ENCODE measurements at regions not wholly inside any gene's neighbourhood (a gene's known extent, or its start where the extent isn't known, plus 50 kb on each side); places are given as distances from the start of the nearest gene placed in this dataset.

DNA sequence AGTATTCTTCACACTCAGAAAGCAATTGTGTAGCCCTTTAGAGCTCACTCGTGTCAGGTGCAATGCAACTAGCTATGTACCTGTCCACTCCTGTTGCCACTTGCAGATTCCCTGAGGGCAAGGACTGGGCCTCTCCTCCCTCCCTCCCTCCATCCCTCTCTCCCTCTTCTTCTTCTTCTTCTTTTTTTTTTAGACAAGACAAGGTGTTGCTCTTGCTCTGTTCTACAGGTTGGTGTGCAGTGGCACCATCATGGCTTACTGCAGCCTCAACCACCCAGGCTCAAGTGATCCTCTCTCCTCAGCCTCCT lies 119.7 kb downstream of the ACKR3 start:
- DNase-seq: no peak
- intact Hi-C loops (cut with DNase I): no loop called here
- Histone ChIP-seq H3K27me3 (no peaks in the 10 kb centered on the region), H3K4me3 (no peak overlapping the region), H3K4me1 (no peaks in the 10 kb centered on the region), H3K9ac (ENCODE audit: low read depth in 2 of 2, low read length in 2 of 2) (no peak overlapping the region), H3K27ac (no peak overlapping the region), H3K9me3 (no peaks in the 10 kb centered on the region), H3K36me3 (no peaks in the 10 kb centered on the region)
- TF ChIP-seq, protein P1, sequence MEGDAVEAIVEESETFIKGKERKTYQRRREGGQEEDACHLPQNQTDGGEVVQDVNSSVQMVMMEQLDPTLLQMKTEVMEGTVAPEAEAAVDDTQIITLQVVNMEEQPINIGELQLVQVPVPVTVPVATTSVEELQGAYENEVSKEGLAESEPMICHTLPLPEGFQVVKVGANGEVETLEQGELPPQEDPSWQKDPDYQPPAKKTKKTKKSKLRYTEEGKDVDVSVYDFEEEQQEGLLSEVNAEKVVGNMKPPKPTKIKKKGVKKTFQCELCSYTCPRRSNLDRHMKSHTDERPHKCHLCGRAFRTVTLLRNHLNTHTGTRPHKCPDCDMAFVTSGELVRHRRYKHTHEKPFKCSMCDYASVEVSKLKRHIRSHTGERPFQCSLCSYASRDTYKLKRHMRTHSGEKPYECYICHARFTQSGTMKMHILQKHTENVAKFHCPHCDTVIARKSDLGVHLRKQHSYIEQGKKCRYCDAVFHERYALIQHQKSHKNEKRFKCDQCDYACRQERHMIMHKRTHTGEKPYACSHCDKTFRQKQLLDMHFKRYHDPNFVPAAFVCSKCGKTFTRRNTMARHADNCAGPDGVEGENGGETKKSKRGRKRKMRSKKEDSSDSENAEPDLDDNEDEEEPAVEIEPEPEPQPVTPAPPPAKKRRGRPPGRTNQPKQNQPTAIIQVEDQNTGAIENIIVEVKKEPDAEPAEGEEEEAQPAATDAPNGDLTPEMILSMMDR (IDR thresholded peaks at IDR 0.05): no peak

DNA sequence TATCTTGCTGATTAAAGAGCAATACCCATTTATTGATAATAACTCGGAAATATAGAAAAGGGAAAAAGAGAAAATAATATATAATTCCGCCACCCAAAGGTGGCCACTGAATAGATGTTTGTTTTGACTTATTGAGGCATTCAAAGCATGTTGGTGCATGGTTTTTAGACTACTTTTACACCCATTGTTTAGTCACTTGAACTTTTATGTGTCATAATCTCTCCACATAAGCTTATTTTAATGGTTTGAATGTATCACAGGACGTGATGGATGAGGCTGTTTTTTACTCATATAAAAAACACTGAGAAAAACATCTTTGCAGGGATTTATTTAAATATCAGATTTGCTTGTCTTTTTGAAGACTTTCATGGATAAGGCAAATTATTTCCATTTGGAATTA lies 120.4 kb downstream of the ACKR3 start:
- no peaks in the 10 kb centered on the region for H3K36me3 ChIP-seq
- no peak overlapping the region for H3K9ac ChIP-seq (ENCODE audit: low read depth in 2 of 2, low read length in 2 of 2)
- no peak overlapping the region for H3K4me3 ChIP-seq
- no peaks in the 10 kb centered on the region for H3K27me3 ChIP-seq
- H3K9me3 ChIP-seq: no peaks in the 10 kb centered on the region
- H3K4me1 ChIP-seq: no peaks in the 10 kb centered on the region
- intact Hi-C loops (cut with DNase I): no loop called here
- H3K27ac ChIP-seq: no peak overlapping the region
- DNase-seq: no peak
- TF ChIP-seq, protein P1 (IDR thresholded peaks at IDR 0.05): no peak

DNA sequence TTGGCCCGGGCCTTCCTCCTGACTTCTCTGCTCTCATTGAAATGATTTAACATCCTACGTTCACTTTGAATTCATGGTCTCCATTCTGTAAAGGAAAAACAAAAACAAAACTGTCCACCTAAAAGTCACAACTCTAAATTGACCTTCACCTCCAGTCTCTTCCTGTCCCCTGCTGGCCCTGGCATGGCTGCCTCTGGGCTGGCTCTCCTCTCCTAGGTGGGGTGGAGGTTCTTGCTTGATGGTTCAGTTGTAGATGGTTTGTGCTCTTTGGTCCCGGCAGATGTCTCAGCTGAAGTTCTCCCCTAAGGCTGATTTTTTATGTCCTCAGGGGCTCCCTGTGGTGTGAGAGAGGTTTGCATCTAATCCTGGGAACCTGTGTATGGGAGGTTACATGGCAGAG lies 121.1 kb downstream of the ACKR3 start:
- H3K27me3 ChIP-seq: no peaks in the 10 kb centered on the region
- H3K27ac ChIP-seq: no peak overlapping the region
- H3K4me3 ChIP-seq: no peak overlapping the region
- H3K9ac ChIP-seq (ENCODE audit: low read depth in 2 of 2, low read length in 2 of 2): no peak overlapping the region
- no peaks in the 10 kb centered on the region for H3K9me3 ChIP-seq
- no peaks in the 10 kb centered on the region for H3K36me3 ChIP-seq
- no peaks in the 10 kb centered on the region for H3K4me1 ChIP-seq
- DNase-seq: no peak
- intact Hi-C loops (cut with DNase I): no loop called here
- TF ChIP-seq, protein P1 (IDR thresholded peaks at IDR 0.05): no peak

DNA sequence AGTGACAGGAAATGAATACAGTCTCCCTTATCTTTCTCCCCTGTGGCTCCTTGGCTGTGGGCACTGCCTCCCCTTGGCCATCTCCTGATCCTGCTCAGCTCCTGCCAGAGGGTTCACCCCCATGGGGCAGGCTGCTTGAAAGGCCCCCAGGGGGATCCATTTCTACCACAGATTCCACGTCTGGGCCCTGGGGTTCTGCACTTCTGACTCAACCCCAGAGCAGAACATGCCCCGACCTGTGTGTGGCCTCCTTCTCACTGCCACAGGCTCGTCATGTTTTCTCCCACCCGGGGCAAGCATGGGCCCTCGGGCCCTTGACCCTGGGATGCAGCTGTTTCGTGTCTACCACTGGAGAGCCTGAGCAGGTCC lies 122.2 kb downstream of the ACKR3 start:
- Histone ChIP-seq H3K36me3 (no peaks in the 10 kb centered on the region), H3K27ac (no peak overlapping the region), H3K9ac (ENCODE audit: low read depth in 2 of 2, low read length in 2 of 2) (no peak overlapping the region), H3K4me3 (no peak overlapping the region), H3K27me3 (no peaks in the 10 kb centered on the region), H3K4me1 (no peaks in the 10 kb centered on the region), H3K9me3 (no peaks in the 10 kb centered on the region)
- DNase-seq: no peak
- intact Hi-C loops (cut with DNase I): no loop called here
- TF ChIP-seq, protein P1 (IDR thresholded peaks at IDR 0.05): no peak

DNA sequence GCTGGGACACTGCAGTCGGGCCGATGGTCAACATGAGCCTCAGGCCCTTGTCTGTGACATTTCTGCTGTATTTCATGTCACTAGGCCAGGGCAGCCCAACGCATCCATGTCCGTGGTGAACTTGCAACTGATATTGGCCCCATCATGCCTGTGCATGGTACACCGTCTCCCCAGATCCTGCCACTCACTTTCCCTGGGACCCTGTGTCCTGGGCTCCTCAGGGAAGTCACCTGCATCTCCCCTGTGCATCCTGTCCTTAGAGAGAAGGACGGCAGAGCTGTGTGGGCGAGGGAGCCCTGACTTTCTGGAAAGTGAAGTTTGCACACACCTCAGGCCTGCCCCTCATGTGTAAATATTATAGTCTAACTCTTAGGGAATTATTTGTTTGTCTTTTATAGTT lies 123.3 kb downstream of the ACKR3 start:
- H3K36me3 ChIP-seq: no peaks in the 10 kb centered on the region
- no peaks in the 10 kb centered on the region for H3K9me3 ChIP-seq
- H3K27ac ChIP-seq: no peak overlapping the region
- intact Hi-C loops (cut with DNase I): no loop called here
- no peak overlapping the region for H3K4me3 ChIP-seq
- no peaks in the 10 kb centered on the region for H3K4me1 ChIP-seq
- H3K9ac ChIP-seq (ENCODE audit: low read depth in 2 of 2, low read length in 2 of 2): no peak overlapping the region
- no peak for DNase-seq
- TF ChIP-seq, protein P1 (IDR thresholded peaks at IDR 0.05): no peak
- H3K27me3 ChIP-seq: no peaks in the 10 kb centered on the region

DNA sequence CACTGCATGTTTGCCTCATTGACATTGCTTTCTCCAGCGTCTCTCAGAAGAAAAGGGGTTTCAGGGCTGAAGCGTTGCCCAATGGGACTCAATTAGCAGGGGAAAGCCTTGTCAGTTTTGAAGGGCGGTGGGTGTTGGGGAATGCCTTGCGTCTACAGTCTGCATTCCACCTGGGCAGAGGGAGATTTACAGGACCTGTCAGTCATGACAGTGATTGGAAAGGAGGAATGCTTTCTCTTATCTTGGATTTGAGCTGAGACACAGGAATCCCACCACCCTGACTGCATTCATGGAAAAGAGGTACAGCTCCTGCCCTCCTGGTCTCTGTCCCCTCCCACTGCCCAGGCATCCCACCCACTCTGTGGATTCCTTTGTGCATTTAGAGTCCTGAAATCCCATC lies 123.9 kb downstream of the ACKR3 start:
- no peaks in the 10 kb centered on the region for H3K9me3 ChIP-seq
- intact Hi-C loops (cut with DNase I): no loop called here

More for the DNA sequence above, 123.9 kb downstream of the ACKR3 start:
- TF ChIP-seq, protein P1 (IDR thresholded peaks at IDR 0.05): no peak
- no peaks in the 10 kb centered on the region for H3K4me1 ChIP-seq
- no peaks in the 10 kb centered on the region for H3K27me3 ChIP-seq
- no peaks in the 10 kb centered on the region for H3K36me3 ChIP-seq
- H3K9ac ChIP-seq (ENCODE audit: low read depth in 2 of 2, low read length in 2 of 2): no peak overlapping the region
- H3K27ac ChIP-seq: no peak overlapping the region
- no peak overlapping the region for H3K4me3 ChIP-seq
- no peak for DNase-seq
